ENCODE measurements at regions not wholly inside any gene's neighbourhood (a gene's known extent, or its start where the extent isn't known, plus 50 kb on each side); places are given as distances from the start of the nearest gene placed in this dataset.

GRCh38 chr14:61928300-61928699, 166.1 kb downstream of the SNAPC1 start:
- no peaks in the 10 kb centered on the region for H3K9me3 ChIP-seq (ENCODE audit: control insufficient read depth, insufficient read depth, low read length)
- no peak for TF ChIP-seq CTCF (IDR thresholded peaks at IDR 0.05)
- Mint-ChIP-seq H3K4me1 (no peaks in the 10 kb centered on the region), H3K27me3 (ENCODE audit: low read depth in 2 of 2) (peaks cover 20 to 58% of the 10 kb centered on the region in 2 donors), H3K4me3 (no peak overlapping the region), H3K9me3 (no peaks in the 10 kb centered on the region), H3K27ac (no peak overlapping the region), H3K36me3 (no peaks in the 10 kb centered on the region)
- no peaks in the 10 kb centered on the region for H3K4me1 ChIP-seq (ENCODE audit: control insufficient read depth, insufficient read depth, low read length)
- ATAC-seq: no peak
- no peak overlapping the region for H3K27ac ChIP-seq (ENCODE audit: low read length)
- H3K4me3 ChIP-seq (ENCODE audit: low read length): no peak overlapping the region
- DNase-seq: no peak
- H3K36me3 ChIP-seq (ENCODE audit: control insufficient read depth, insufficient read depth, low read length): no peaks in the 10 kb centered on the region
- intact Hi-C loops (cut with micrococcal nuclease): no loop called here
- no peaks in the 10 kb centered on the region for H3K27me3 ChIP-seq (ENCODE audit: control insufficient read depth, insufficient read depth, low read length)

GRCh38 chr14:61928701-61929100, 166.5 kb downstream of the SNAPC1 start:
- no peaks in the 10 kb centered on the region for H3K4me1 Mint-ChIP-seq
- Histone ChIP-seq H3K27ac (ENCODE audit: low read length) (no peak overlapping the region), H3K4me1 (ENCODE audit: control insufficient read depth, insufficient read depth, low read length) (no peaks in the 10 kb centered on the region), H3K27me3 (ENCODE audit: control insufficient read depth, insufficient read depth, low read length) (no peaks in the 10 kb centered on the region), H3K36me3 (ENCODE audit: control insufficient read depth, insufficient read depth, low read length) (no peaks in the 10 kb centered on the region), H3K4me3 (ENCODE audit: low read length) (no peak overlapping the region), H3K9me3 (ENCODE audit: control insufficient read depth, insufficient read depth, low read length) (no peaks in the 10 kb centered on the region)
- WGBS (ENCODE audit: insufficient coverage): 89% methylated on average over 4 of the region's 4 CpGs
- peaks cover 20 to 56% of the 10 kb centered on the region in 2 donors for H3K27me3 Mint-ChIP-seq (ENCODE audit: low read depth in 2 of 2)
- no peak for ATAC-seq
- H3K27ac Mint-ChIP-seq: no peak overlapping the region
- no peak overlapping the region for H3K4me3 Mint-ChIP-seq
- TF ChIP-seq CTCF (IDR thresholded peaks at IDR 0.05): no peak
- H3K36me3 Mint-ChIP-seq: no peaks in the 10 kb centered on the region
- no peak for DNase-seq
- H3K9me3 Mint-ChIP-seq: no peaks in the 10 kb centered on the region
- intact Hi-C loops (cut with micrococcal nuclease): no loop called here

- Histone ChIP-seq H3K27me3 (ENCODE audit: control insufficient read depth, insufficient read depth, low read length) (peaks cover 2% of the 10 kb centered on the region), H3K9me3 (ENCODE audit: control insufficient read depth, insufficient read depth, low read length) (no peaks in the 10 kb centered on the region), H3K4me3 (ENCODE audit: low read length) (no peak overlapping the region), H3K27ac (ENCODE audit: low read length) (no peak overlapping the region), H3K36me3 (ENCODE audit: control insufficient read depth, insufficient read depth, low read length) (no peaks in the 10 kb centered on the region), H3K4me1 (ENCODE audit: control insufficient read depth, insufficient read depth, low read length) (no peaks in the 10 kb centered on the region)
- TF ChIP-seq CTCF (IDR thresholded peaks at IDR 0.05): no peak
- Mint-ChIP-seq H3K4me1 (no peaks in the 10 kb centered on the region), H3K36me3 (no peaks in the 10 kb centered on the region), H3K4me3 (no peak overlapping the region), H3K27me3 (ENCODE audit: low read depth in 2 of 2) (peaks cover 19 to 48% of the 10 kb centered on the region in 2 donors), H3K9me3 (no peaks in the 10 kb centered on the region), H3K27ac (no peak overlapping the region)
- DNase-seq (no peak), ATAC-seq (no peak)
- intact Hi-C loops (cut with micrococcal nuclease): no loop called here
- WGBS (ENCODE audit: insufficient coverage): 29% methylated on average over 2 of the region's 2 CpGs
These were observed 167.4 kb downstream of the SNAPC1 start for GRCh38 chr14:61929651-61930050.

- no peaks in the 10 kb centered on the region for H3K4me1 Mint-ChIP-seq
These were observed 168.1 kb downstream of the SNAPC1 start for GRCh38 chr14:61930101-61930857.

More at GRCh38 chr14:61930101-61930857, 168.1 kb downstream of the SNAPC1 start:
- Histone ChIP-seq H3K9me3 (ENCODE audit: control insufficient read depth, insufficient read depth, low read length) (no peaks in the 10 kb centered on the region), H3K27ac (ENCODE audit: low read length) (no peak overlapping the region), H3K27me3 (ENCODE audit: control insufficient read depth, insufficient read depth, low read length) (peaks cover 2% of the 10 kb centered on the region), H3K36me3 (ENCODE audit: control insufficient read depth, insufficient read depth, low read length) (no peaks in the 10 kb centered on the region), H3K4me3 (ENCODE audit: low read length) (no peak overlapping the region), H3K4me1 (ENCODE audit: control insufficient read depth, insufficient read depth, low read length) (no peaks in the 10 kb centered on the region)
- H3K36me3 Mint-ChIP-seq: no peaks in the 10 kb centered on the region
- intact Hi-C loops (cut with micrococcal nuclease): no loop called here
- DNase-seq (no peak), ATAC-seq (no peak)
- no peak overlapping the region for H3K4me3 Mint-ChIP-seq
- TF ChIP-seq CTCF (IDR thresholded peaks at IDR 0.05): no peak
- H3K27me3 Mint-ChIP-seq (ENCODE audit: low read depth in 2 of 2): peaks cover 17 to 46% of the 10 kb centered on the region in 2 donors
- no peaks in the 10 kb centered on the region for H3K9me3 Mint-ChIP-seq
- H3K27ac Mint-ChIP-seq: no peak overlapping the region
- 89% methylated on average over 5 of the region's 6 CpGs for WGBS (ENCODE audit: insufficient coverage)

Measured in natural killer cell (primary cell).